HG03097 (cell line): ENCODE measurements at regions not wholly inside any gene's neighbourhood (a gene's known extent, or its start where the extent isn't known, plus 50 kb on each side); places are given as distances from the start of the nearest gene placed in this dataset.

Experiments used
- ATAC-seq: cut with Tn5 transposase; IDR thresholded peaks from one replicate; pipeline ENCODE4 v1.9.1; 2021; ENCODE audit not compliant: unreplicated experiment, low FRiP score

DNA sequence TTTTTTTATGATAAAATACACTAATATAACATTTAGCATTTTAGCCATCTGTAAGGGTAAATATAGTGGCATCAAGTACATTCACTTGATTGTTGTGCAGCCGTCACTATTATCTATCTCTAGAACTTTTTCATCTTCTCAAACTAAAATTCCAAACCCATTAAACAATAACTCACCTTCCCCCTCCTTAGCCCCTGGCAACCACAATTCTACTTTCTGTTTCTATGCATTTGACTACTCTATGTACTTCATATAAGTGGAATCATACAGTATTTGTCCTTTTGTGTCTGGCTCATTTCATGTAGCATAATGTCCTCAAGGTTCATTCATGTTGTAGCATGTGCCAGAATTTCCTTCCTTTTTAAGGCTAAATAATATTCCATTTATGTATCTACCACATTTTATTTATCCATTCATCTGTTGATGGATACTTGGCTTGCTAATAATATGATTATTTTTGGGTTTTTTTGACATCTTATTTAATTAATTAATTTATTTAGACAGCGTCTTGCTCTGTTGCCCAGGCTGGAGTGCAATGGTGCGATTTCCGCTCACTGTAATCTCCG lies 69.6 kb upstream of the MACF1 start:
- no peak for ATAC-seq

DNA sequence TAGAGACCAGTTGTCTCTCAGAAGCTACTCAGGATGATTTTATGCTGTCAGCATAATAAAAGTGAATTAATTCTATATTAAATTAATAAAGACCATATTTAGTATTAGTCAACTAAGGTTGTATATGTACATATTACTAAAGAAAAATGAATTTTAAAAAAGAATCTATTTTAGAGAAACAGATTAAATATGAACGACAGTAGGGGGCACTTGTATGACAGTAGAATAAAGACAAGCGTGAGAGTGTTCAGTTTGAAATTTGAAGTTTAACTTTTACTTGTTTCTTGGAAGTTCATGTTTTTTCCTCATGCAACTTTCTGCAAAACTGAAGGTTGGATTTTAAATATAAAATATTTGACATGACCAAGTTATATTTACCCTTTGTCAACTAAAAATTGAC lies 67.9 kb upstream of the MACF1 start:
- no peak for ATAC-seq

DNA sequence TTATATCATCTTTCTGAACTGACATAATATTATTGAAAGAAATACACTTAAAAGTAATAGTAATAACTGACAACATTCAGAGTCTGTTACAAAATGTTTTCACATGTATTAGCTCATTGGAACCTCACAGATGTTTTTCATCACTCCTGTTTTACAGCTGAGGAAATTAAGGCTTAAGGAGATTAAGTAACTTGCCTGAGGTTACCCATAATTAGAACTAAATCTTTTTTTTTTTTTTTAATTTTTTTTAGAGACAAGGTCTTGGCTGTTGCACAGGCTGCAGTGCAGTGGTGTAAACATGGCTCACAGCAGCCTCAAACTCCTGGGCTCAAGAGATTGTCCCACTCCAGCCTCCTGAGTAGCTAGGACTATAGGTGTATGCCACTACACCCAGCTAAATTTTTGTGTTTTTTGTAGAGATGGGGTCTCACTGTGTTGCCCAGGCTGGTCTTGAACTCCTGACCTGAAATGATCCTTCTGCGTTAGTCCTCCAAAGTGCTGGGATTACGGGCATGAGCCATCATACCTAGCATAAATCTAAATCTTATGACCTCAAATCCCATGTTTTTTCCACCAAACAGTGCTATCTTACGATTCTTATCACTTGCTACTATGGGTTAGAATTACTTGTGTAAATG lies 64.7 kb upstream of the MACF1 start:
- no peak for ATAC-seq

DNA sequence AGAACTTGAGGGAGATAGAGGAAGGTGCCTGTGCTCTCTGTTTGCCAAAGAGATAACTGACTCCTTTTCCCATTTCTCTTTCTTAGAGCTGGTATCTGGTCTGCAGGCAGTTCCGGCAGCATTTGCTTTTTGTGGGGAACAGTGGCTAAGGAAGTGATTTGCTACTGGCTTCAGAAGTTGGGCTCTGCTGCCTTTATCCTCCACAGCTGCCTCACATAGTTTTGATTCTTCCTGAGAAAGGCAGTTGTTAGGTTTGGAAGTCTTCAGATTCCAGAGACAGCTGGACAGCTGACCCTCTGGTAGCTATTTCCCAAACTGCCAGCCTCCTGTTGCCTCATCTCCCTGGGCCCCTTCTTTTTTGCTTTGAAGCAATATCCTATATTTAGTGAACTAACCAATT lies 62.6 kb upstream of the MACF1 start:
- no peak for ATAC-seq

DNA sequence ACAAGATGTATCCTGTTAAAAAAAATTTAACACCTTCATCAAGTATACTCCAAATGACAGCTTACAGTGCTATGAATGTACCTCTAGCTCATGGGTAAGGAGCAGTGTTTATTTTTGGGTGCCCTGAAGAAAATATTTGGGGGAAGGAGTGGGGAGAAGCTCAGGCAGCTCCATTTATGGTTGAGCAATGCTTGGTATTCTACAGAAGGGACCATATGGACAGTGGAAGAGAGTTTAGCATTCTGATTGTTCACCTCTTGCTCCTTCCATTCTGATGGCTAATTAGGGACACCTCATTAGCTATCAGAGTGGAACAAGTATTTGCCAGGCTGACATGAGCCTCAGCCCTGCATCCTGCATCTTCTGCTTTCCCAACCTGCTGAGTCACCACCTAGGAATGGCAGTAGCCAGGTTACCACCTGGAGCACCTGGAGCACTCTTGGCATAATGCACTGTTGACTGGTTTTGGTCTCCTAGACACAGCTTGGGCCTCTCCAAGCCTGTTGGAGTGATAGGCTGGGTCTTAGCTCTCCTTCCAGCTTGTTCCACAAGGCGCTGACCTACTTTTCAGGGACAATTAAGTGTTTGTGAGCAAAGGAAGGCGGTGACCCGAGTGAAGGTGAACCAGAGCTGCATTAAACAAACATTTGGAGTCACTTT lies 62.0 kb upstream of the MACF1 start:
- ATAC-seq, result no peak

DNA sequence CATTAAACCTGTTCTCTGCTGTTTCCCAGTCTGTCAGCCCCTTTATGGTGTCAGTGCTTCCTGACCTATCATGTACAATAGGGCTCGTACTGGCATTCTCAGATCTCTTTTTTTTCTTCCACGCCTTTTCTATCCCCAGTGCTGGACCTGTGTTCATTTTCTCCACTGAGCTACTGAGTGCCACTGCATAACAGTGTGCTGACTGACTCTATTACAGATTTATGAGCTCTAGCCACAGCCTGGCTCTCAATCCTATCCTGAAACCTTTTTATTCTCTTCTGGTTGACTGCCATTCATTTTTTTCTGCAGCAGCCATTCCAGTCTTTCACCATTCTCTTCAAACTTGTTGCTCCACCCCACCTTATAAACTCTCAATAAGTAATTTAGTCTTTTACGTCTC lies 59.6 kb upstream of the MACF1 start:
- no peak for ATAC-seq

DNA sequence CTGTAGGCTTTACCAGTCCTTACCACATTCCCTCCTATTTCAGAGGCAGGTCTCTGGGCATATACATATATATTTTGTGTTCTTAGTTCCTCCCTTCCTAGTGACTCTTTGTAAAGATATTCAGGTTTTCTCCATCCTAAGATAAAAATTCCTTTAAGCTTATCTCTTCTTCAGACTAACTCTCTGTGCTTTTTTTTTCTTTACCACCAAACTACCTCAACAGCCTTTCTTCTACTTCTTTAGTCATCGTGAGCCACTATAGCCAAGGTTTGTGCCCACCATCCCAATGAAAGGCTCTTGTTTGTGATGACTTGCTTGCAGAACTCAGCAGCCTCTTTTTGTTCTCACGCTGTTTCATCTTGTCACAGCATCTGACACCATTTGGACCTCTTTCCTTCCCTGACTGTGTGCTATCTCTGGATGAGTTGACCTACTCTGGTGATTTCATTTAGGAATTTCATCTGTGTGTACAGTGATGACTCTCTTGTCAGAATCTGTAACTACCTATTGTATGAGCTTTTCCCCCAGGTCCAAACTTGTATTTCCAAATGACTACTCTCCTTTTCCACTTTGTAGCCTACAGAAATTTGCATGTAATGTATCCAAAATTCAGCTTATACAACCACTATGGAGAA lies 59.0 kb upstream of the MACF1 start:
- no peak for ATAC-seq

DNA sequence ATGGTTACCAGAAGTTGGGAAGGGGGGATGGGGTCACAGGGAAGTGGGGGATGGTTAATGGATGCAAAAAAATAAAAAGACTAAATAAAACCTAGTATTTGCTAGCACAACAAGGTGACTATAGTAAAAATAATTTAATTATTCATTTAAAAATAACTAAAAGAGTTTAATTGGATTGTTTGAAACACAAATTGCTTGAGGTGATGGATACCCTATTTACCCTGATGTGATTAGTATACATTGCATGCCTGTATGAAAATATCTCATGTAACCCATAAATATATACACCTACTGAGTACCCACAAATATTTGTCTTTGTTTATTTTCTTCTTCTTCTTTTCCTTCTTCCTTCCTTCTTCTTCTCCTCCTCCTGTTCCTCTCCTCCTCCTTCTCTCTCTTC lies 57.8 kb upstream of the MACF1 start:
- no peak for ATAC-seq

DNA sequence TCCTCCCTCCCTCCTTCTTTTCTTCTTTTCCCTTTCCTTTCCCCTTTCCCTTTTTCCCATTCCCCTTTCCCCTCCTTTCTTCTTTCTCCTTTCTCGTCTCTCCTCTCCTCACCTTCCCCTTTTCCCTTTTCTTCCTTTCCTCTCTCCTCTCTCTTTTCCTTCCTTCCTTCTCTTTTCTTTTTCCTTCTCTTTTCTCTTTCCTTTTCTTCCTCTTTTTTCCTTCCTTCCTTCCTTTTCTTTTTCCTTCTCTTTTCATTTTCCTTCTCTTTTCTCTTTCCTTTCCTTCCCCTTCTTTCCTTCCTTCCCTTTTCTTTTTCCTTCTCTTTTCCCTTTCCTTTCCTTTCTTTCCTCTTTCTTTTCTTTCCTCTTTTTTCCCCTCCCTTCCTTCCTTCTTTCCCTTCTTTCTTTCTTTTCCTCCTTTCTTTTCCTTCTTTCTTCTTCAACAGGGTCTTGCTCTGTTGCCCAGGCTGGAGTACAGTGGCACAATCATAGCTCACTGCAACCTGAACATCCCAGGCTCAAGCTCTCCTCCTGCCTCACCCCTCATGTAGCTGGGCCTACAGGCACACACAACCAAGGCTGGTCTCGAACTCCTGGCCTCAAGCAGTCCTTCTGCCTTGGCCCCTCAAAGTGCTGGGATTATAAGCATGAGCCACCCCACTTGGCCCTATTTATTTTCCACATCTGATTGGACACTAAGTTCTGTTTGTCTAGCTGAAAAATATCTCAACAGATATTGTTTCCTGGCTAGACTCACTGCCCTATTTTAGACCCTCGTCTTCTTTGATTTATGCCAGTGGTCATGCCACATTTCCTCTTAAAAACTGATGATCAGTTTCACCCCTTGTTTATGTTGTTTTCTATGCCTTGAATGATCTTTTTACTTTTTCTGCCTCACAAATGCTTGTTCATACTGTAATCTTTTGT lies 57.1 kb upstream of the MACF1 start:
- no peak for ATAC-seq

DNA sequence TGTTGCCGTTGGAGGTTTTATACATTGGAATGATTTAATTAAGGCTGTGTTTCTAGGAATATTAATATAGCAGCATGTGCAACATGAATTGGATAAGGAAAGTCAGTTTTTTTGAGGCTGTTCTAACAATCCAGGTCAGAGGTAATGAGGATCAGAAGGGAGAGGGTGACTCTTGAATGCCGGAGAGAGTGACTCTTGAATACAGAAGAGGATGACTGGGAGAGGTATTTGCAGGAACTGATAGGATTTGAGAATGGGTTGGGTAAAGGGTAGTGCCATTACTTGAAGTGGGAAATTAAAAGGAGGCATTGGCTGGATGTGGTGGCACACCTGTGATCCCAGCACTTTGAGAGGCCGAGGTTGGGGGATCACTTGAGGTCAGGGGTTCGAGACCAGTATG lies 55.6 kb upstream of the MACF1 start:
- ATAC-seq, result no peak

DNA sequence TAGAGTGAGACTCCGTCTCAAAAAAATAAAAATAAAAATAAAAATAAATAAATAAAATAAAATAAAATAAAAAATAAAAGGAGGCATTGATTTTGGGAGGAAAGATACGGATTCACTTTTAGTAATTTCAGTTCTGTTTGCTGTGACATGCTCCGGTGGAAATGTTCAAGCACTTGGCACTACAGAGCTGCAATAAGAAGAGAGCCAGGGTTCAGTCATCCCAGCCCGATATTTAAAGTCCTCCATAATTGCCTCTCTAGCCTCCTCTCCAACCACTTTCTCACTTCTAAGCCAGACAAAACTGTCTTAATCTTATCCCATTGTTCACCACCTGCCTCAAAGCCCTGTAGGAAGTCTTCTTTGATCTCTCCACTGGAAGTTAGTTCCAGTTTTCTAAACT lies 55.0 kb upstream of the MACF1 start:
- no peak for ATAC-seq

DNA sequence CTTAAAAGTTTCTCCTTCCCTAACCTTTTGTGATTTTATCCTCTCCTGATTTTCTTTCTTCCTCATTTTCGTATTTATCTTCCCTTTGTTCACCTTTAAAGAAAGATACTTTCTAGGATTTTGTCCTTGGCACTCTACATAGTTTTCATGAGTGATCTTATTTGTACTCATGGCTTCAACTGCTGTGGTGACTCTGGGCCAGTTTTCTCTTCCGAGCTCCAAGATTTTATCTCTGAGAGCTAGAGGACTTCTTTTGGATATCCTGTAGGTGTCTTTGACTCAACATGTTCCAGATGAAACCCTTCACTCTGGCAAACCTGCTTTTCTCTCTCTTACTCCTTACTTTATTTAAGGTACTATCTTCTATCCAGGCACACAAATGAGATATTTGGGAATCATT lies 53.7 kb upstream of the MACF1 start:
- no peak for ATAC-seq

DNA sequence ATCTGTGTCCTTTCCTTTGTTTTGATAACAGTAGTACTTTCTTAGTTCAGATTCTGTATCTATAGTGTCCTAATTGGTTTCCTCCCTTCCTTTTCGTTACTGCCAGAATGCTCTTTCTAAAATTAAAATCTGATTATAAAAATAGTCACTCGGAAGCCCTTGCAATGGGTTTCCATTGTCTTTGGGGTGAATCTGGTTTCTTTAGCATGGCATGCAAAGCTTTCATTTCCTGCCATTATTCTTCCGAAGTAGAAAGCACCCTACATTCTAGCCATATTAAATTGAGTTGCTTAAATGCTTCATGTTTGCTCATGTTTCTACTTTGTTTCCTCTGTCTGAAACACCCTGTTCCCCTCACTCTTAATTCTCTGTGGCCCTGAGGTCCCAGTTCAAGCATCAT lies 53.2 kb upstream of the MACF1 start:
- ATAC-seq, result no peak

DNA sequence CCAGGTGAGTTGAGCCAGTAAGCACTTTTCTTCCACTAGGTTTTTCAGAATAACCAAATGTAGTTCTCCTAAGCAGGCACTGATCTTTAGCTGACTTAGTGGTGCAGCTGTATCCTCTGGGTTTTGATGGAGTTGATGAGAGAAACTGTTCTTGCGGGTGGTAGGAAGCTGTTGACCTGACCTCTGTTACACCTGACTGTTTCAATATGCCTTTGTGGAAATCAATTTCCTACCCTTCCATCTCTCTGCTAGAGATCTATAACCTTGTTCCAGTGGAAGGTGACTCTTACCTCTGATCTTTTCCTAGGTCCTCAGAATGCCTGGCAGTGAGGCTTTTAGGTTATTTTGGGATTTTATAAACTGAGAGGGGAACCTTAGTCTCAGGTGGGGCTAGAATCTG lies 51.6 kb upstream of the MACF1 start:
- no peak for ATAC-seq

DNA sequence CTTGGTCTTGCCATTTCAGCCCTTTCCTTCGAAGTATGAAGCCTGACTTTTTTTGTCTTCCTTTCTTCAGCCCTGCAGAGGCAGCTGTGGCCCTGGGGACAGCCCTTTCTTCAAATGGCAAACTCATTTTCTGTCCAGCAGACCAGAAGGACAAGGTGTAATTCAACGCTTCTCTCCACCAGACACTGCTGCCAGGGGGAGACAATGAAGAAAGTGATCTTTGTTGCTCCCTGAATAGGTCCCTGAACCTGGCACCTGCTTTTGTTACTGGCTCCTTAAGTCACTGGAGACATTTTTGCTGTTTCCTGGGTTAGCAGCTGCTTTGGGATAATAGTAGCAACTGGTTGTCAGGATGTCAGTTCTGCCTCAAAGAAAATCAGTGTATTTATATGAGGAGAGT lies 50.8 kb upstream of the MACF1 start:
- ATAC-seq, result no peak

DNA sequence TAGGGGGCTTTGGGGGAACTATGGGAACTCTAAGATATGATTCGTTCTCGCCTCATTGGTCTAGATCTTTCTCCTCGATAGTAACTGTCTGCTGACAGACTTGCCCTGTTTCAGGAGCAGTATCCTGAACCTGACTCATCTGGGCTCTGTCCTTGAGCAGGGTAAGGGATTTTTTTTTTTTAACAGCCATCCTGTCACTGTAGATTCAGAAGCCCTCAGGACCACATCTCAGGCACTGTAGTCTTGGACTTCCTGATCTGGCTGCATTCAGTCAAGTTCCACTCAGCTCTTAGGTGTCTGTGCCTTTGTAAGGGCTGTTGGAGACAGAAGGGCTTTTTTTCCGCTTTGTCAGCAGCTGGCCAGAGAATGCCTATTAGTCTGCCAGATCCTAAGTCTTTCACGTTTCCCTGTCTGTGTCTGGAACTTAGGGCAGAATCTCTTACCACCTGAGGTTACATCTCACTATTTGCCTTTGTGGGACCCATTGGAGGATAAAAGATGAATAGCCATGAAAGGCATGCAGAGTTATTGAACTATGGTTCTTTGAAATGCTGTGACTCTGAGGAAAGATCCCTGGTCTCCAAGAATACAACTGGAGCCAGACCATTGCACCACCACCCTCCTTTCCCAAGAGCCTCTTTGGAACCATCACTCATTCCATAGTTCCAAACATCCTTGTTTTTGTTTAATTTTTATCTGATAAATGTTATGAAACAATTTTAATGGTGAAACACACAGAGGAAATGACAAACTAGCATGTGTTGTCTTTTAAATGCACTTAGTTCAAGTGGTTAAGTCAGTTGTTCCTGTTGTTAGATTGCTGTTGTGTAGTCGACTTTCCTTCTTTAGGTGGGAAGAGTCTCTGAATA lies 49.7 kb upstream of the MACF1 start:
- no peak for ATAC-seq
